Transverse colon (tissue), 4 donors: ENCODE measurements at regions not wholly inside any gene's neighbourhood (a gene's known extent, or its start where the extent isn't known, plus 50 kb on each side); places are given as distances from the start of the nearest gene placed in this dataset.
"Not testable (repeated sequence)": the region's sequence is repeated elsewhere in the genome, so short reads cannot be mapped to it uniquely, and the experiment has no call there.

Source experiments
- DNase-seq: peaks from one replicate; pipeline ENCODE4 v3.0.0-alpha.2; 2019
- H3K27ac ChIP-seq, 4 donors: fragments of 200-600 bp; sonication (generic); 2 replicates each; pipeline ENCODE4 v1.5.1; 2016 to 2018; ENCODE audit warnings: inconsistent platforms in 4 of 4
- H3K27me3 ChIP-seq: fragments of 200-600 bp; sonication (generic); 2 replicates; pipeline ENCODE4 v1.5.1; 2017; ENCODE audit warnings: inconsistent platforms
- H3K36me3 ChIP-seq, 4 donors: fragments of 200-600 bp; sonication (generic); 2 replicates each; pipeline ENCODE4 v1.5.1; 2017 to 2019; ENCODE audit warnings: inconsistent platforms in 4 of 4
- H3K4me1 ChIP-seq, 4 donors: fragments of 200-600 bp; sonication (generic); 2 replicates each; pipeline ENCODE4 v1.5.1; 2017 to 2020; ENCODE audit warnings: inconsistent platforms in 4 of 4
- H3K4me3 ChIP-seq, 4 donors: fragments of 200-600 bp; sonication (generic); 1 replicate in 1 of 4; 2 replicates in 3 of 4; pipeline versions ENCODE4 v1.5.1 to v1.6.1; 2017 to 2019; ENCODE audit warnings: inconsistent platforms in 4 of 4
- H3K9me3 ChIP-seq, 2 donors: fragments of 200-600 bp; sonication (generic); 2 replicates each; pipeline ENCODE4 v1.5.1; 2017 to 2019; ENCODE audit warnings: inconsistent platforms in 2 of 2
- EP300 ChIP-seq: sonication (generic); formaldehyde crosslinking; IDR thresholded peaks from one replicate; pipeline ENCODE4 v1.6.1; 2017; ENCODE audit warnings: antibody characterized with exemption, low read depth
- POLR2A ChIP-seq: fragments of 450-650 bp; IDR thresholded peaks from one replicate; pipeline ENCODE4 v1.6.1; 2016; ENCODE audit warnings: antibody characterized with exemption, mild to moderate bottlenecking, moderate library complexity
- POLR2AphosphoS5 ChIP-seq, 3 donors: sonication (generic); formaldehyde crosslinking; IDR thresholded peaks; one replicate each; pipeline ENCODE4 v1.6.1; 2016; ENCODE audit warnings: antibody characterized with exemption in 3 of 3
- WGBS, 2 donors: methylation state at CpG; one replicate each; pipeline ENCODE4 v1.1.5; 2018; ENCODE audit warnings: low coverage in 1 of 2; 5-methylcytosine and 5-hydroxymethylcytosine counted together
- in situ Hi-C, 4 donors: fragments of 200-750 bp; cut with MboI; loops; one replicate each; pipeline versions ENCODE4 v1.15.0 to v1.15.1; 2017; ENCODE audit warnings: low sequenced_read_pairs in 3 of 4, low pct_ligation_motif_present in 1 of 4, low pct_unique_long_range_greater_than_20kb in 1 of 4
- intact Hi-C: fragments of 100-400 bp; cut with DNase I; formaldehyde crosslinking; loops from one replicate; pipeline ENCODE4 v1.15.1; 2023; ENCODE audit warnings: low total_unique reads
- TF ChIP-seq, protein P1 (sequence below), 5 experiments: fragments of 200-600 bp in 3 of 5; fragments of 450-650 bp in 2 of 5; sonication (generic) in 3 of 5; IDR thresholded peaks; 1 replicate in 2 of 5; 2 replicates in 3 of 5; pipeline ENCODE4 v1.5.1; 2016 to 2017; ENCODE audit warnings: antibody characterized with exemption in 5 of 5, inconsistent platforms in 3 of 5, mild to moderate bottlenecking in 2 of 5, moderate library complexity in 1 of 5

- Histone ChIP-seq H3K27ac (no peak overlapping the region), H3K4me1 (no peaks in the 10 kb centered on the region), H3K36me3 (no peaks in the 10 kb centered on the region), H3K27me3 (no peaks in the 10 kb centered on the region), H3K4me3 (no peak overlapping the region), H3K9me3 (peaks cover 3% of the 10 kb centered on the region in 2 donors)
- WGBS, 2 donors: 79 to 80% methylated on average over 1 to 5 of the region's 5 CpGs
- TF ChIP-seq, protein P1, sequence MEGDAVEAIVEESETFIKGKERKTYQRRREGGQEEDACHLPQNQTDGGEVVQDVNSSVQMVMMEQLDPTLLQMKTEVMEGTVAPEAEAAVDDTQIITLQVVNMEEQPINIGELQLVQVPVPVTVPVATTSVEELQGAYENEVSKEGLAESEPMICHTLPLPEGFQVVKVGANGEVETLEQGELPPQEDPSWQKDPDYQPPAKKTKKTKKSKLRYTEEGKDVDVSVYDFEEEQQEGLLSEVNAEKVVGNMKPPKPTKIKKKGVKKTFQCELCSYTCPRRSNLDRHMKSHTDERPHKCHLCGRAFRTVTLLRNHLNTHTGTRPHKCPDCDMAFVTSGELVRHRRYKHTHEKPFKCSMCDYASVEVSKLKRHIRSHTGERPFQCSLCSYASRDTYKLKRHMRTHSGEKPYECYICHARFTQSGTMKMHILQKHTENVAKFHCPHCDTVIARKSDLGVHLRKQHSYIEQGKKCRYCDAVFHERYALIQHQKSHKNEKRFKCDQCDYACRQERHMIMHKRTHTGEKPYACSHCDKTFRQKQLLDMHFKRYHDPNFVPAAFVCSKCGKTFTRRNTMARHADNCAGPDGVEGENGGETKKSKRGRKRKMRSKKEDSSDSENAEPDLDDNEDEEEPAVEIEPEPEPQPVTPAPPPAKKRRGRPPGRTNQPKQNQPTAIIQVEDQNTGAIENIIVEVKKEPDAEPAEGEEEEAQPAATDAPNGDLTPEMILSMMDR (IDR thresholded peaks at IDR 0.05): no peak
- TF ChIP-seq EP300 (no peak), POLR2A (no peak), POLR2AphosphoS5 (IDR thresholded peaks at IDR 0.05) (no peak)
- in situ Hi-C loops (no loop called here), intact Hi-C loops (no loop called here)
- DNase-seq: no peak
Measured at GRCh38 chr4:189809241-189809735, 131.4 kb upstream of the FRG1 start.

DNA sequence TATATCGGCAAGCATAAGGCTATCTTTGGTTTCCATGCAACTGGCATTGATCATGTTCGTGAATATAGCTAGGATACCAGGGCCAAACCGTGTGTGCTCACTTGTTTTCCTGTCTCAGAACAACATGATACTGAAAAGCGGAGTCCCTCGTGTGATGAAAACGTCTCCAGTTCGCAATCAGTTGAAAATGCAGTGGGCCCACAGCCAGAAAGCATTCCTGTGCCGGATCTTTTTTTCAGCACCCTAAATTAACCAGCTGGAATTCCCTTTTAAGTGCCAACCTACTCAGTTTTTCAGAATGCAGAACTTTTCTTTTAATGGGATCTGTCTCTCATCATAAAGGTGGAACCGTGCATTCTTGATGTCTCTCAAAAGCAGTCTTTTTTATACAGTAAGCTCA, 130.8 kb upstream of the FRG1 start:
- WGBS, 2 donors: 78 to 80% methylated on average over 6 to 9 of the region's 9 CpGs
- Histone ChIP-seq H3K27ac (no peak overlapping the region), H3K9me3 (peaks cover 3% of the 10 kb centered on the region in 2 donors), H3K27me3 (no peaks in the 10 kb centered on the region), H3K4me3 (no peak overlapping the region), H3K4me1 (no peaks in the 10 kb centered on the region), H3K36me3 (no peaks in the 10 kb centered on the region)
- DNase-seq: no peak
- intact Hi-C loops: no loop called here
- in situ Hi-C loops: no loop called here
- TF ChIP-seq, protein P1 (IDR thresholded peaks at IDR 0.05): no peak
- TF ChIP-seq EP300 (no peak), POLR2AphosphoS5 (IDR thresholded peaks at IDR 0.05) (no peak), POLR2A (no peak)

DNA sequence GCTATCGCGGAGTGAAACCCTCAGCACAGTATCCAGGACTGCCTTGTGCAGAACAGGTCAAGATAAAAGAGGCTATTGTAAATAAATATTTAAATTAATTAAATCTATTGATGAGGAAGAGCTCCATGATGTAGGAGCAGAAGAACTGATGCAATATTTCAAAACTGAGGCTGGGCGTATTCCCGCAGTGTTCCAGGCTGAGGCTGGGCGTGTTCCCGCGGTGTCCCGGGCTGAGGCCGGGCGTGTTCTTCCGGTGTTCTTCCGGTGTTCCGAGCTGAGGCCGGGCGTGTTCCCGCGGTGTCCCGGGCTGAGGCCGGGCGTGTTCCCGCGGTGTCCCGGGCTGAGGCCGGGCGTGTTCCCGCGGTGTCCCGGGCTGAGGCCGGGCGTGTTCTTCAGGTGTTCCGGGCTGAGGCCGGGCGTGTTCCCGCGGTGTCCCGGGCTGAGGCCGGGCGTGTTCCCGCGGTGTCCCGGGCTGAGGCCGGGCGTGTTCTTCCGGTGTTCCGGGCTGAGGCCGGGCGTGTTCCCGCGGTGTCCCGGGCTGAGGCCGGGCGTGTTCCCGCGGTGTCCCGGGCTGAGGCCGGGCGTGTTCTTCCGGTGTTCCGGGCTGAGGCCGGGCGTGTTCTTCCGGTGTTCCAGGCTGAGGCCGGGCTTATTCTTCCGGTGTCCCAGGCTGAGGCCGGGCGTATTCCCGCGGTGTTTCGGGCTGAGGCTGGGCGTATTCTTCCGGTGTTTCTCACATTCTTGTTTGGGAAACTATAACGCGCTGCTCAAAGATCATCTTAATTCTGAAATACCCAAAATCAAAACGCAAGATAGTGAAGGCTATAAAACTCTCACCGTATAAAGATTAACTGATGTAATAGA, 130.1 kb upstream of the FRG1 start:
- H3K27me3 ChIP-seq, H3K27ac ChIP-seq, H3K36me3 ChIP-seq, H3K4me1 ChIP-seq, in situ Hi-C loops, DNase-seq, intact Hi-C loops, H3K9me3 ChIP-seq: not testable (repeated sequence)
- WGBS, 2 donors: 60 to 81% methylated on average over 7 to 56 of the region's 75 CpGs
- peak overlapping the region in 2 of 4 donors; percentile 1 for H3K4me3 ChIP-seq

GRCh38 chr4:189815404-189816192, 125.1 kb upstream of the FRG1 start:
- Histone ChIP-seq H3K27me3 (no peaks in the 10 kb centered on the region), H3K36me3 (no peaks in the 10 kb centered on the region), H3K4me3 (no peak overlapping the region), H3K4me1 (no peaks in the 10 kb centered on the region), H3K9me3 (no peaks in the 10 kb centered on the region), H3K27ac (no peak overlapping the region)
- intact Hi-C loops: no loop called here
- TF ChIP-seq, protein P1 (IDR thresholded peaks at IDR 0.05): no peak
- no peak for TF ChIP-seq POLR2AphosphoS5 (IDR thresholded peaks at IDR 0.05)
- no peak for TF ChIP-seq POLR2A
- TF ChIP-seq EP300: no peak
- DNase-seq: no peak
- WGBS, 2 donors: 63 to 68% methylated on average over 3 to 4 of the region's 4 CpGs
- in situ Hi-C loops: no loop called here
